DND-41 (cell line): ENCODE measurements at regions not wholly inside any gene's neighbourhood (a gene's known extent, or its start where the extent isn't known, plus 50 kb on each side); places are given as distances from the start of the nearest gene placed in this dataset.

Experiments
- EZH2 ChIP-seq: IDR thresholded peaks from 3 replicates; pipeline ENCODE4 v1.6.1; 2012; ENCODE audit warnings: borderline replicate concordance, low read depth, mild to moderate bottlenecking, moderate library complexity, low read length, inconsistent platforms; ENCODE audit not compliant: severe bottlenecking
- TF ChIP-seq, protein P1 (sequence below): IDR thresholded peaks from 2 replicates; pipeline ENCODE4 v1.5.1; 2012; ENCODE audit warnings: borderline replicate concordance, low read length, moderate library complexity, mild to moderate bottlenecking; ENCODE audit not compliant: poor library complexity, severe bottlenecking; ENCODE audit errors: extremely low read depth

DNA sequence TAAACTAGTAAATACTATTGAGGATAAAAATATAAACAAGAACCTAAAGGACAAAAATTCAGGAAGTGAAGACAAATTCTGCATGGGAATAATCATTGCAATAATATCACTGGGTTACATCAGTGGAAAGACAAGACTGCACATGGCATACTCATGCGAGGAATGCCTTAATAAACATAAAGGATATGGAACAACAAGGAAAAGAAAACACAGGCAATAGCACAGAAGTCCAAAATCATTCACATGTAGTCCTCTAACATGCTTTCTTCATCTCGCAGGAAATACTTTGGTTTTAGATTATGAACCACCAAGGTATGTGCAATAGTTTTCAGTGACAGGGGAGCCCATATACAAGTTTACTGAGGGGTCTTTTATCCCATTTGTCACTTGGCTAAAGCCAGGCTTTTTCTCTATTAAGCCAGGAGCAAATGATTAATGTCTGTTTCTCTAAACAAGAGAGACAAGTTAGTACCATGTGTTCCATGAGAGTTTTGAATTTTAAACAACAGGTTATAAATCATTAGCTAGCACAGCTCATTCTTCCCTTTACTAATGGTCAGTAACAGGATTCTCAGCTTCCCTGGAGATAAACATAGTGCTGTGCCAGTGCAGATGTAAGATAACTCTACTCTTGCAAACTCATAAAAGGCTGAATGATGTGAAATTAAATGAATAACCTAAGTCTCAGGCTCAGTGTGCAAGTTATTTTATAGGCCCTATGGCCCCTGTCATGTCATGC lies 353.6 kb upstream of the FSIP2 start:
- TF ChIP-seq, protein P1, sequence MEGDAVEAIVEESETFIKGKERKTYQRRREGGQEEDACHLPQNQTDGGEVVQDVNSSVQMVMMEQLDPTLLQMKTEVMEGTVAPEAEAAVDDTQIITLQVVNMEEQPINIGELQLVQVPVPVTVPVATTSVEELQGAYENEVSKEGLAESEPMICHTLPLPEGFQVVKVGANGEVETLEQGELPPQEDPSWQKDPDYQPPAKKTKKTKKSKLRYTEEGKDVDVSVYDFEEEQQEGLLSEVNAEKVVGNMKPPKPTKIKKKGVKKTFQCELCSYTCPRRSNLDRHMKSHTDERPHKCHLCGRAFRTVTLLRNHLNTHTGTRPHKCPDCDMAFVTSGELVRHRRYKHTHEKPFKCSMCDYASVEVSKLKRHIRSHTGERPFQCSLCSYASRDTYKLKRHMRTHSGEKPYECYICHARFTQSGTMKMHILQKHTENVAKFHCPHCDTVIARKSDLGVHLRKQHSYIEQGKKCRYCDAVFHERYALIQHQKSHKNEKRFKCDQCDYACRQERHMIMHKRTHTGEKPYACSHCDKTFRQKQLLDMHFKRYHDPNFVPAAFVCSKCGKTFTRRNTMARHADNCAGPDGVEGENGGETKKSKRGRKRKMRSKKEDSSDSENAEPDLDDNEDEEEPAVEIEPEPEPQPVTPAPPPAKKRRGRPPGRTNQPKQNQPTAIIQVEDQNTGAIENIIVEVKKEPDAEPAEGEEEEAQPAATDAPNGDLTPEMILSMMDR, result no peak
- no peak for TF ChIP-seq EZH2
